ENCODE measurements at regions not wholly inside any gene's neighbourhood (a gene's known extent, or its start where the extent isn't known, plus 50 kb on each side); places are given as distances from the start of the nearest gene placed in this dataset.

- TF ChIP-seq, protein P1, sequence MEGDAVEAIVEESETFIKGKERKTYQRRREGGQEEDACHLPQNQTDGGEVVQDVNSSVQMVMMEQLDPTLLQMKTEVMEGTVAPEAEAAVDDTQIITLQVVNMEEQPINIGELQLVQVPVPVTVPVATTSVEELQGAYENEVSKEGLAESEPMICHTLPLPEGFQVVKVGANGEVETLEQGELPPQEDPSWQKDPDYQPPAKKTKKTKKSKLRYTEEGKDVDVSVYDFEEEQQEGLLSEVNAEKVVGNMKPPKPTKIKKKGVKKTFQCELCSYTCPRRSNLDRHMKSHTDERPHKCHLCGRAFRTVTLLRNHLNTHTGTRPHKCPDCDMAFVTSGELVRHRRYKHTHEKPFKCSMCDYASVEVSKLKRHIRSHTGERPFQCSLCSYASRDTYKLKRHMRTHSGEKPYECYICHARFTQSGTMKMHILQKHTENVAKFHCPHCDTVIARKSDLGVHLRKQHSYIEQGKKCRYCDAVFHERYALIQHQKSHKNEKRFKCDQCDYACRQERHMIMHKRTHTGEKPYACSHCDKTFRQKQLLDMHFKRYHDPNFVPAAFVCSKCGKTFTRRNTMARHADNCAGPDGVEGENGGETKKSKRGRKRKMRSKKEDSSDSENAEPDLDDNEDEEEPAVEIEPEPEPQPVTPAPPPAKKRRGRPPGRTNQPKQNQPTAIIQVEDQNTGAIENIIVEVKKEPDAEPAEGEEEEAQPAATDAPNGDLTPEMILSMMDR (IDR thresholded peaks at IDR 0.05 in 4 of 5, conservative IDR thresholded peaks at IDR 0.05 in 1 of 5) = peak in 1 of 5 experiments; percentile 22
- TF ChIP-seq POLR2A (IDR thresholded peaks at IDR 0.05) = no peak
Measured at GRCh38 chr1:96538111-96538641, 183.4 kb upstream of the PTBP2 start.

All from gastrocnemius medialis (tissue), 4 donors.